OCI-LY7 (cell line): ENCODE measurements at regions not wholly inside any gene's neighbourhood (a gene's known extent, or its start where the extent isn't known, plus 50 kb on each side); places are given as distances from the start of the nearest gene placed in this dataset.
"Not testable (repeated sequence)": the region's sequence is repeated elsewhere in the genome, so short reads cannot be mapped to it uniquely, and the experiment has no call there.

Experiments
- EZH2phosphoT487 ChIP-seq: fragments of 200-600 bp; sonication (generic); IDR thresholded peaks from 2 replicates; pipeline ENCODE4 v1.6.1; 2018; ENCODE audit warnings: low read depth, borderline replicate concordance, mild to moderate bottlenecking, mixed run types, antibody characterized with exemption, low read length, moderate library complexity, mixed read lengths
- TF ChIP-seq, protein P1 (sequence below): fragments of 200-600 bp; sonication (generic); conservative IDR thresholded peaks from 2 replicates; pipeline ENCODE4 v1.5.1; 2014; ENCODE audit warnings: mild to moderate bottlenecking, antibody characterized with exemption, low read length, moderate library complexity, mixed read lengths

DNA sequence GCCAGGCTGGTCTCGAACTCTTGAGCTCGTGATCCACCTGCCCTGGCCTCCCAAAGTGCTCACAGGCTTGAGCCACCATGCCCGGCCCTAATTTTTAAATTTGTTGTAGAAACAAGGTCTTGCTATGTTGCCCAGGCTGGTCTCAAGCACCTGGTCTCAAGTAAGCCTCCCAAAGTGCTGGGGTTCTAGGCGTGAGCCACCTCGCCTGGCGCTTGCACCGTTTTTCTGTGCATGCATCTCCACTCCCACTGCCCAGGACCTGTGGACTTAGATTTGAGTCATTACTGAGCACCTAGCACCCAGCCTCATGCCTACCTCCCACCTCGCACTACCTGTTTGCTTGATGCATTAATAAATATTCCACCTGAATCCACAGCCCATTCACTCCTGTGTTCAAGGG, 1359.1 kb downstream of the CDH12 start:
- TF ChIP-seq, protein P1, sequence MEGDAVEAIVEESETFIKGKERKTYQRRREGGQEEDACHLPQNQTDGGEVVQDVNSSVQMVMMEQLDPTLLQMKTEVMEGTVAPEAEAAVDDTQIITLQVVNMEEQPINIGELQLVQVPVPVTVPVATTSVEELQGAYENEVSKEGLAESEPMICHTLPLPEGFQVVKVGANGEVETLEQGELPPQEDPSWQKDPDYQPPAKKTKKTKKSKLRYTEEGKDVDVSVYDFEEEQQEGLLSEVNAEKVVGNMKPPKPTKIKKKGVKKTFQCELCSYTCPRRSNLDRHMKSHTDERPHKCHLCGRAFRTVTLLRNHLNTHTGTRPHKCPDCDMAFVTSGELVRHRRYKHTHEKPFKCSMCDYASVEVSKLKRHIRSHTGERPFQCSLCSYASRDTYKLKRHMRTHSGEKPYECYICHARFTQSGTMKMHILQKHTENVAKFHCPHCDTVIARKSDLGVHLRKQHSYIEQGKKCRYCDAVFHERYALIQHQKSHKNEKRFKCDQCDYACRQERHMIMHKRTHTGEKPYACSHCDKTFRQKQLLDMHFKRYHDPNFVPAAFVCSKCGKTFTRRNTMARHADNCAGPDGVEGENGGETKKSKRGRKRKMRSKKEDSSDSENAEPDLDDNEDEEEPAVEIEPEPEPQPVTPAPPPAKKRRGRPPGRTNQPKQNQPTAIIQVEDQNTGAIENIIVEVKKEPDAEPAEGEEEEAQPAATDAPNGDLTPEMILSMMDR: not testable (repeated sequence)
- TF ChIP-seq EZH2phosphoT487: not testable (repeated sequence)
